NT2/D1 (cell line): ENCODE measurements at regions not wholly inside any gene's neighbourhood (a gene's known extent, or its start where the extent isn't known, plus 50 kb on each side); places are given as distances from the start of the nearest gene placed in this dataset.

Source experiments
- SUZ12 ChIP-seq: IDR thresholded peaks from 2 replicates; pipeline ENCODE4 v1.6.1; 2011; ENCODE audit not compliant: insufficient read length, insufficient read depth; ENCODE audit errors: extremely low read depth
- YY1 ChIP-seq: IDR thresholded peaks from 2 replicates; pipeline ENCODE4 v1.6.1; 2011; ENCODE audit not compliant: insufficient read length, insufficient read depth
- ZNF274 ChIP-seq: IDR thresholded peaks from 2 replicates; pipeline ENCODE4 v1.6.1; 2011; ENCODE audit warnings: mild to moderate bottlenecking, low read depth, low read length

DNA sequence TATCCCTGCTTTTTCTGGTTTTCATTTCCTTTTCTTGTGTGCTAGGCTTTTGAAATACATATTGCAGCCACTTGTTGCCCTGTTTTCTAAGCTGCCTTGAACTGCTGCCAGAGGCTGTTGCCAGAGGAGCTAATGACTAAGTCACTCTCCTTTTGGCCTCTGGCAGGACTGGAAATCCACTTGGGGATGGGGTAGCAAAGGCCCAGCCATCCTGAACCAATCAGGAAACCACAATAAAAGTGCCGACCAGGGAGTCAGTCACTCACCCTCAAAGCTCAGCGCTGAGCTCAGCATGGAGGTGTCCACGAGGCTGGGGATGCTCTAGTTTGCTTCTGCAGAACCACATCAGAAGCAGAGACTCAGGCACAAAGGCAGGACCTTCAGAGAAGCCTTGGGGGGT is 813.0 kb downstream of the DHX35 start:
- TF ChIP-seq SUZ12 (no peak), ZNF274 (no peak), YY1 (no peak)
